ENCODE measurements at regions not wholly inside any gene's neighbourhood (a gene's known extent, or its start where the extent isn't known, plus 50 kb on each side); places are given as distances from the start of the nearest gene placed in this dataset.

GRCh38 chr6:163672710-163673109 lies 258.2 kb downstream of the QKI start:
- H3K9me3 ChIP-seq (ENCODE audit: control insufficient read depth, low read depth, low read length): peaks cover 3% of the 10 kb centered on the region
- no peak overlapping the region for H2AFZ ChIP-seq (ENCODE audit: control insufficient read depth, low read length)
- H3K79me2 ChIP-seq (ENCODE audit: control insufficient read depth, insufficient read depth, low read length): no peaks in the 10 kb centered on the region
- FAIRE-seq (no peak), DNase-seq (ENCODE audit: low read depth, low spot score) (no peak)
- no peaks in the 10 kb centered on the region for H3K36me3 ChIP-seq (ENCODE audit: control insufficient read depth in 2 of 2, extremely low read depth in 1 of 2, insufficient read depth in 2 of 2, low read length in 2 of 2)
- dilution Hi-C loops (cut with MboI; ENCODE audit: extremely low pct_ligation_motif_present, low sequenced_read_pairs): no loop called here
- no peaks in the 10 kb centered on the region for H3K27me3 ChIP-seq (ENCODE audit: control insufficient read depth, extremely low read depth, insufficient read depth, low read length)
- no peak overlapping the region for H3K9ac ChIP-seq (ENCODE audit: control insufficient read depth, extremely low read depth, insufficient read depth, low read length)
- H3K27ac ChIP-seq (ENCODE audit: control insufficient read depth, insufficient read depth, low read length): no peak overlapping the region
- no peak overlapping the region for H3K4me3 ChIP-seq (ENCODE audit: control insufficient read depth in 2 of 3, extremely low read depth in 1 of 3, insufficient read depth in 2 of 3, low read depth in 1 of 3, low read length in 3 of 3)
- H3K4me2 ChIP-seq (ENCODE audit: control insufficient read depth, extremely low read depth, insufficient read depth, low read depth, low read length): no peak overlapping the region
- H3K4me1 ChIP-seq (ENCODE audit: control insufficient read depth, extremely low read depth, insufficient read depth, low read length): no peaks in the 10 kb centered on the region
- TF ChIP-seq, protein P1, sequence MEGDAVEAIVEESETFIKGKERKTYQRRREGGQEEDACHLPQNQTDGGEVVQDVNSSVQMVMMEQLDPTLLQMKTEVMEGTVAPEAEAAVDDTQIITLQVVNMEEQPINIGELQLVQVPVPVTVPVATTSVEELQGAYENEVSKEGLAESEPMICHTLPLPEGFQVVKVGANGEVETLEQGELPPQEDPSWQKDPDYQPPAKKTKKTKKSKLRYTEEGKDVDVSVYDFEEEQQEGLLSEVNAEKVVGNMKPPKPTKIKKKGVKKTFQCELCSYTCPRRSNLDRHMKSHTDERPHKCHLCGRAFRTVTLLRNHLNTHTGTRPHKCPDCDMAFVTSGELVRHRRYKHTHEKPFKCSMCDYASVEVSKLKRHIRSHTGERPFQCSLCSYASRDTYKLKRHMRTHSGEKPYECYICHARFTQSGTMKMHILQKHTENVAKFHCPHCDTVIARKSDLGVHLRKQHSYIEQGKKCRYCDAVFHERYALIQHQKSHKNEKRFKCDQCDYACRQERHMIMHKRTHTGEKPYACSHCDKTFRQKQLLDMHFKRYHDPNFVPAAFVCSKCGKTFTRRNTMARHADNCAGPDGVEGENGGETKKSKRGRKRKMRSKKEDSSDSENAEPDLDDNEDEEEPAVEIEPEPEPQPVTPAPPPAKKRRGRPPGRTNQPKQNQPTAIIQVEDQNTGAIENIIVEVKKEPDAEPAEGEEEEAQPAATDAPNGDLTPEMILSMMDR (optimal IDR thresholded peaks at IDR 0.05 in 1 of 3, IDR thresholded peaks at IDR 0.05 in 1 of 3, conservative IDR thresholded peaks at IDR 0.05 in 1 of 3; ENCODE audit: extremely low read depth in 1 of 3, insufficient read depth in 2 of 3, low read length in 3 of 3): no peak
- no peak for TF ChIP-seq EZH2 (IDR thresholded peaks at IDR 0.05; ENCODE audit: low read length)
- H4K20me1 ChIP-seq (ENCODE audit: control insufficient read depth, extremely low read depth, insufficient read depth, low read length): no peaks in the 10 kb centered on the region
- no peaks in the 10 kb centered on the region for H3K9me1 ChIP-seq (ENCODE audit: control insufficient read depth, extremely low read depth, insufficient read depth, low read length)

DNA sequence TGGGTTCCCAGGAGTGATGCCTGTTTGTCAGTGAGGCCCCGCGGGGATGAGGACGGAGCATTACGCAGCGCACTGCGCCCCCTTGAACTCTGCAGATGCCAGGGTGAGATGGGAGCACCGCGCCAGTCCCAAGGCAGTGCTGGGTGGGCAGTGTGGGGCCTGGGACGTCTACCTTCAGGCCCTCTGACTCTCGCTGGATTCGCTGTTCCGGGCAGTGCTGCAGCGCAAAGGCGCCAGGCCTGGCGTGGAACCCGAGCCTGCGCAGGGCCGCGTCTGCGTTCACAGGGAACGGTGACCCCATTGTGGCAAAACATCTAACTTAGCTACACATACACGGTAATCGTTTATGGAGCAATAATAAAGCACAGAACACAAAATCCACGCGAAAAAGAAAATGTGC lies 257.3 kb downstream of the QKI start:
- H3K27me3 ChIP-seq (ENCODE audit: control insufficient read depth, extremely low read depth, insufficient read depth, low read length): no peaks in the 10 kb centered on the region
- no peak for FAIRE-seq
- H3K9ac ChIP-seq (ENCODE audit: control insufficient read depth, extremely low read depth, insufficient read depth, low read length): no peak overlapping the region
- no peaks in the 10 kb centered on the region for H3K9me1 ChIP-seq (ENCODE audit: control insufficient read depth, extremely low read depth, insufficient read depth, low read length)
- dilution Hi-C loops (cut with MboI; ENCODE audit: extremely low pct_ligation_motif_present, low sequenced_read_pairs): no loop called here
- no peaks in the 10 kb centered on the region for H3K4me1 ChIP-seq (ENCODE audit: control insufficient read depth, extremely low read depth, insufficient read depth, low read length)
- no peaks in the 10 kb centered on the region for H3K36me3 ChIP-seq (ENCODE audit: control insufficient read depth in 2 of 2, extremely low read depth in 1 of 2, insufficient read depth in 2 of 2, low read length in 2 of 2)
- H4K20me1 ChIP-seq (ENCODE audit: control insufficient read depth, extremely low read depth, insufficient read depth, low read length): no peaks in the 10 kb centered on the region
- H3K9me3 ChIP-seq (ENCODE audit: control insufficient read depth, low read depth, low read length): peaks cover 3% of the 10 kb centered on the region
- DNase-seq (ENCODE audit: low read depth, low spot score): no peak
- H3K4me3 ChIP-seq (ENCODE audit: control insufficient read depth in 2 of 3, extremely low read depth in 1 of 3, insufficient read depth in 2 of 3, low read depth in 1 of 3, low read length in 3 of 3): no peak overlapping the region
- H3K27ac ChIP-seq (ENCODE audit: control insufficient read depth, insufficient read depth, low read length): no peak overlapping the region
- H3K79me2 ChIP-seq (ENCODE audit: control insufficient read depth, insufficient read depth, low read length): no peaks in the 10 kb centered on the region
- no peak for TF ChIP-seq EZH2 (IDR thresholded peaks at IDR 0.05; ENCODE audit: low read length)
- TF ChIP-seq, protein P1 (optimal IDR thresholded peaks at IDR 0.05 in 1 of 3, IDR thresholded peaks at IDR 0.05 in 1 of 3, conservative IDR thresholded peaks at IDR 0.05 in 1 of 3; ENCODE audit: extremely low read depth in 1 of 3, insufficient read depth in 2 of 3, low read length in 3 of 3): no peak
- H3K4me2 ChIP-seq (ENCODE audit: control insufficient read depth, extremely low read depth, insufficient read depth, low read depth, low read length): no peak overlapping the region
- no peak overlapping the region for H2AFZ ChIP-seq (ENCODE audit: control insufficient read depth, low read length)

All from keratinocyte (primary cell).